ENCODE measurements at regions not wholly inside any gene's neighbourhood (a gene's known extent, or its start where the extent isn't known, plus 50 kb on each side); places are given as distances from the start of the nearest gene placed in this dataset.
"Not testable (repeated sequence)": the region's sequence is repeated elsewhere in the genome, so short reads cannot be mapped to it uniquely, and the experiment has no call there.

DNA sequence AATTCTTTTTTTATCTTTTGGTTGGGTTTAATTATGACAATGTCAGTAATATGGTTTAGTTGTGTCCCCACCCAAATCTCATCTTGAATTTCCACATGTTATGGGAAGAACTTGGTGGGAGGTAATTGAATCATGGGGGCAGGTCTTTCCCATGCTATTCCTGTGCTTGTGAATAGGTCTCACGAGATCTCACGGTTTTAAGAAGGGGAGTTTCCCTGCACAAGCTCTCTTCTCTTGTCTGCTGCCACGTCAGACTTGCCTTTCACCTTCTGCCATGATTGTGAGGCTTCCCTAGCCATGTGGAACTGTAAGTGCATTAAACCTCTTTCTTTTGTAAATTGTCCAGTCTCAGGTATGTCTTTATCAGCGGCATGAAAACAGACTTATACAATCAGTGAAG is 61.7 kb upstream of the IFNE start:
- TF ChIP-seq, protein P1, sequence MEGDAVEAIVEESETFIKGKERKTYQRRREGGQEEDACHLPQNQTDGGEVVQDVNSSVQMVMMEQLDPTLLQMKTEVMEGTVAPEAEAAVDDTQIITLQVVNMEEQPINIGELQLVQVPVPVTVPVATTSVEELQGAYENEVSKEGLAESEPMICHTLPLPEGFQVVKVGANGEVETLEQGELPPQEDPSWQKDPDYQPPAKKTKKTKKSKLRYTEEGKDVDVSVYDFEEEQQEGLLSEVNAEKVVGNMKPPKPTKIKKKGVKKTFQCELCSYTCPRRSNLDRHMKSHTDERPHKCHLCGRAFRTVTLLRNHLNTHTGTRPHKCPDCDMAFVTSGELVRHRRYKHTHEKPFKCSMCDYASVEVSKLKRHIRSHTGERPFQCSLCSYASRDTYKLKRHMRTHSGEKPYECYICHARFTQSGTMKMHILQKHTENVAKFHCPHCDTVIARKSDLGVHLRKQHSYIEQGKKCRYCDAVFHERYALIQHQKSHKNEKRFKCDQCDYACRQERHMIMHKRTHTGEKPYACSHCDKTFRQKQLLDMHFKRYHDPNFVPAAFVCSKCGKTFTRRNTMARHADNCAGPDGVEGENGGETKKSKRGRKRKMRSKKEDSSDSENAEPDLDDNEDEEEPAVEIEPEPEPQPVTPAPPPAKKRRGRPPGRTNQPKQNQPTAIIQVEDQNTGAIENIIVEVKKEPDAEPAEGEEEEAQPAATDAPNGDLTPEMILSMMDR (IDR thresholded peaks at IDR 0.05), result not testable (repeated sequence)
- TF ChIP-seq POLR2A, EP300 (IDR thresholded peaks at IDR 0.05): not testable (repeated sequence)

Data from ovary (tissue), 3 donors.